ENCODE measurements at regions not wholly inside any gene's neighbourhood (a gene's known extent, or its start where the extent isn't known, plus 50 kb on each side); places are given as distances from the start of the nearest gene placed in this dataset.
"Not testable (repeated sequence)": the region's sequence is repeated elsewhere in the genome, so short reads cannot be mapped to it uniquely, and the experiment has no call there.

DNA sequence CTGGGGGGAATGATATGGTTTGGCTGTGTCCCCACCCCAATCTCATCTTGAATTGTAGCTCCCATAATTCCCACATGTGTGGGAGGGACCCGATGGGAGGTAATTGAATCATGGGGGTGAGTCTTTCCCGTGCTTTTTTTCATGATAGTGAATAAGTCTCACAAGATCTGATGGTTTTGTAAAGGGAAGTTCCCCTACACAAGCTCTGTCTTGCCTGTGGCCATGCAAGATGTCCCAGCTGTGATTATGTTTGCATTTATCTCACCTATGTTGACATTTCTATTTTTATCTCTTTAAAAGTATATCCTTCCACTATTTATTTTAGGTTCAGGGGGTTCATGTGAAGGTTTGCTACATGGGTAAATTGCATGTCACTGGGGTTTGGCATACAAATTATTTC lies 323.9 kb upstream of the GLI3 start:
- no peak for DNase-seq

DNA sequence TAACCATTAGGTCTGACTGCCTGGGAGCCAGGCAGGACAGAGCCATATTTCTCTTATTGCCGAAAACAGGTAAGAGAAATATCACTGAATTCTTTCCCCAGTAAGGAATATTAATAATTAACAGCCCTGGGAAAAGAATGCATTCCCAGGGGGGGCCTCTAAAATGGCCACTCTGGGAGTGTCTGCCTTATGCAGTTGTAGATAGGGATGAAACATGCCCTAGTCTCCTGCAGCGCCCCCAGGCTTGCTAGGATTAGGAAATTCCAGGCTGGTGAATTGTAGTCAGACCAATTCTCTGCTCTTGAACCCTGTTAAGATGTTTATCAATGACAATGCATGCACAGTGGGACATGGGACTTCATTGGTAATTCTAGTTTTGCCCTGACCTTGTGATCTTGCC lies 317.9 kb upstream of the GLI3 start:
- DNase-seq: not testable (repeated sequence)

GRCh38 chr7:42552227-42552626 lies 315.2 kb upstream of the GLI3 start:
- no peak for DNase-seq

GRCh38 chr7:42550706-42551470 lies 313.9 kb upstream of the GLI3 start:
- DNase-seq: no peak

- DNase-seq: no peak
Observed at GRCh38 chr7:42549866-42550485, 313.0 kb upstream of the GLI3 start.

GRCh38 chr7:42548816-42549611 lies 312.0 kb upstream of the GLI3 start:
- DNase-seq: no peak

- no peak for DNase-seq
Observed at GRCh38 chr7:42545049-42545724, 308.2 kb upstream of the GLI3 start.

- DNase-seq: no peak
Observed at GRCh38 chr7:42543953-42544352, 306.9 kb upstream of the GLI3 start.

- not testable (repeated sequence) for DNase-seq
Observed at GRCh38 chr7:42542446-42542845, 305.4 kb upstream of the GLI3 start.

- DNase-seq: no peak
Observed at GRCh38 chr7:42534441-42534840, 297.4 kb upstream of the GLI3 start.

- no peak for DNase-seq
Observed at GRCh38 chr7:42527004-42527403, 290.0 kb upstream of the GLI3 start.

- DNase-seq: no peak
Observed at GRCh38 chr7:42522227-42522991, 285.4 kb upstream of the GLI3 start.

- DNase-seq: no peak
Observed at GRCh38 chr7:42511027-42511426, 274.0 kb upstream of the GLI3 start.

DNA sequence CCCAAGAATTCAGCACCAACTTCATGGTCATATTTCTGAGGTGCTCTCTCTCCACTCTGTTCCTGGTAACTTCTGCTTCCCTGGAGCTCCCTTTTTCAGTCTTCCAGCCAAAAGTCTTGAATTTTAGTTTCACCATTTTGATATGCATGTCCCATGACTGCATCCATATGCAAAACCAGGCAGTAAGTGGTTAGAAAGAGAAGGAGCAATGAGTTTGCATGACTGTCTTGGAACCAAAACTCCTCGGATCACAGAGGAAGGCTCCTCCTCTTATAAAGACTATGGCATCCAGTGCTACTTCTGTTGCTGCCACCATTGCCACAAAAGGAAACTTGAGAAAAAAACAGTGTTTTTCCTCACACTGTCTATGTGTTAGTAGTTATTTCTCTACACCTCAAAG lies 269.1 kb upstream of the GLI3 start:
- DNase-seq: no peak

GRCh38 chr7:42502022-42502421 lies 265.0 kb upstream of the GLI3 start:
- no peak for DNase-seq

GRCh38 chr7:42495256-42495655 lies 258.2 kb upstream of the GLI3 start:
- no peak for DNase-seq

GRCh38 chr7:42494736-42495135 lies 257.7 kb upstream of the GLI3 start:
- no peak for DNase-seq

DNA sequence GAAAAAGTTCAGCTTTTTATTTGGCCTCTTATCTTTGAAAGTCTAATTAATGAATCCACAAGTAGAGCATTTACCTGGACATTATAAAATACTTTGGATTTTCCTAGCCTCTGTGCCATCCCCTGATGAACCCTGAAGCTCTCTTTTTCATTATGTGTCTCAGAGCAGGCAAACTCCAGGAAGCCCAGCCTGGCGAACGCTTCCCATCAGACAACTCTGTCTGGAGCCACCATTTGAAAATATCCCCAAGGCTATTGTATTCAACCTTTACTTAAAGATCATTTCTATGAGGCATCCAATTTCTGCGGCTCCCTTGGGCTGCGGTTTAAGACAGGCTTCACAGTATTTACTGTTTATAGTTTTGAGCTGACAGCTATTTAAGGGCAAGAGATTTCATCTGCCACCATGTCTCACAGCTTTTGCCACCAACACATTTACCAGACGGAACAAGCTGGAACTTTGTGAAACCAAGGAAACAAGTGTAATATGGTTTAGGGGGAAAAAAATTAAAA lies 257.2 kb upstream of the GLI3 start:
- DNase-seq: no peak

DNA sequence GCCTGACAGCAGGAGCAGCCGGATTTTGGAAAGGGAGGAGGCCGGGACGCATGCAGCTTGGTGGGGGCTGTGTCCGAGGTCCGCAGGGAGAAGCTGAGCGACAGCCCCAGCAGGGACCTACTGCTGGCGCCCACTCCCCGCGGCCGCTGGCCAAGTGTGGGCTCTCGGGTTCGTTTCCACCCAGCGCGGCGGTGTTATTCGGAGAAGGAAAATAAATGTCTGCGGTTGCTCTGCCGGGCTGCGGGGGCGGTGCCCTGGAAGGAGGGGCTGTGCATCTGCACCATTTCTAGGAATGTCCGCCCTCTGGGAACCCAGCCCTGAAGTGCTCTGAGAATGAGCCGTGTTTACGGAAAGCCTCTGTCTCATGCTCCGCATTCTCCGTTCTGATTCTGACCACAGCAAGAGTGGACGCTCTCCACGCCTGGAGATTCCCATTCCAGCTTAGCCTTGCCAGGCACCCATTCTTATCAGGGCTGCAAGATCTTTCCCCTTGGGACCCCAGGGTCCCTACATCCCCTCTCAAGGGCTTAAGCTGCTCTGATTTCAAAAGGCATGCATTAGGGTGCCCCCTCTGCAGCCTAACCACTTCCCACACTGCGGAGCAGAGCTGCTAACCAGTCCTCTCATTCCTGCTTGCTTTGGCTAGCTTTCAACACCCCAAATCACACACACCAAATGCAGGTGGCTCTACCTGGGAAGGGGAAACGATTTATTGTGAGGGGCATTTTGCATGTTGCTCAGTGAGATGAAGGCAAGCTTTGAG lies 256.6 kb upstream of the GLI3 start:
- DNase-seq: peak; percentile 68

DNA sequence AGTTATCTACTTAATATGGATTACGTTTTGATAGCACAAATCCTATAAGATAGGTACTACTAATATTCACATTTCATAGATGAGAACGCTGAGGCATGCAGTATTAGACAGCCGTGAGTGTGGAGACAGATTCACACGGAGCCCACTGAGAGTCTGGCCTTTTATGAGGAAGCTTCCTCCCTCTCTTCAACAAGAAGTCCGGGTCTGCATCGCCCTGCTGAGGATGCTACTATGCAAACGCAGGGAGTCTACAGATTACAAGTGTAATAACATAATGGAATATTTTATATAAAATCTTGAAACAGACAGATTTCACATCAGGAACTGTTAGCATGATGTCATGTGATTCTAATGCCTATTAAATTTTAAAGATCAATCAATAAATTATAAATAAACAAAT lies 255.9 kb upstream of the GLI3 start:
- DNase-seq: no peak

- DNase-seq: no peak
Observed at GRCh38 chr7:42491106-42491505, 254.1 kb upstream of the GLI3 start.
